GM23338 (cell line): ENCODE measurements at regions not wholly inside any gene's neighbourhood (a gene's known extent, or its start where the extent isn't known, plus 50 kb on each side); places are given as distances from the start of the nearest gene placed in this dataset.

ENCODE experiments used
- CREB1 ChIP-seq: fragments of 250-450 bp; sonication (Bioruptor Pico); IDR thresholded peaks from 2 replicates; pipeline ENCODE4 v1.5.0; 2020; ENCODE audit warnings: low read depth, mild to moderate bottlenecking, moderate library complexity
- CTCF ChIP-seq, 2 experiments: fragments of 200-600 bp in 1 of 2; sonication (generic) in 1 of 2; conservative IDR thresholded peaks; 2 replicates each; pipeline versions ENCODE4 v1.5.1 to v1.6.1; 2016 to 2017; ENCODE audit warnings: antibody characterized with exemption in 2 of 2, low read depth in 2 of 2, mild to moderate bottlenecking in 2 of 2, moderate library complexity in 1 of 2
- EZH2 ChIP-seq: fragments of 200-600 bp; sonication (generic); IDR thresholded peaks from one replicate; pipeline ENCODE4 v1.8.0; 2017; ENCODE audit warnings: antibody characterized with exemption, mild to moderate bottlenecking, low read depth; ENCODE audit not compliant: unreplicated experiment
- EZH2phosphoT487 ChIP-seq: fragments of 200-600 bp; sonication (generic); IDR thresholded peaks from one replicate; pipeline ENCODE4 v1.8.1; 2018; ENCODE audit warnings: antibody characterized with exemption; ENCODE audit not compliant: unreplicated experiment
- JUNB ChIP-seq: IDR thresholded peaks from one replicate; pipeline ENCODE4 v1.6.1; 2016; ENCODE audit warnings: antibody characterized with exemption; ENCODE audit not compliant: unreplicated experiment
- NANOG ChIP-seq: IDR thresholded peaks from 2 replicates; pipeline ENCODE4 v1.6.1; 2016; ENCODE audit warnings: antibody characterized with exemption, borderline replicate concordance
- POLR2AphosphoS5 ChIP-seq: IDR thresholded peaks from 2 replicates; pipeline ENCODE4 v1.6.1; 2016; ENCODE audit warnings: antibody characterized with exemption, low read depth
- REST ChIP-seq: IDR thresholded peaks from one replicate; pipeline ENCODE4 v1.6.1; 2018; ENCODE audit warnings: antibody characterized with exemption; ENCODE audit not compliant: unreplicated experiment
- STAT1 ChIP-seq: IDR thresholded peaks from one replicate; pipeline ENCODE4 v1.6.1; 2016; ENCODE audit warnings: antibody characterized with exemption; ENCODE audit not compliant: unreplicated experiment
- ZNF114 ChIP-seq: fragments of 250-450 bp; sonication (Bioruptor Pico); IDR thresholded peaks from 2 replicates; pipeline ENCODE4 v1.5.0; 2020; ENCODE audit warnings: mild to moderate bottlenecking, moderate library complexity
- ZNF331 ChIP-seq: fragments of 250-450 bp; sonication (Bioruptor Pico); IDR thresholded peaks from 2 replicates; pipeline ENCODE4 v1.5.0; 2020; ENCODE audit warnings: low read depth, mild to moderate bottlenecking, moderate library complexity

- TF ChIP-seq EZH2 (no peak), CTCF (conservative IDR thresholded peaks at IDR 0.05; ENCODE audit: low read depth in 2 of 2) (no peak), POLR2AphosphoS5 (no peak), CREB1 (CRISPR knock-in tag) (no peak), REST (no peak), EZH2phosphoT487 (no peak), JUNB (no peak), ZNF331 (CRISPR knock-in tag) (no peak), STAT1 (no peak), ZNF114 (CRISPR knock-in tag) (no peak), NANOG (no peak)
These were observed 322.5 kb downstream of the HLX start for GRCh38 chr1:221201773-221202172.
